ENCODE measurements at regions not wholly inside any gene's neighbourhood (a gene's known extent, or its start where the extent isn't known, plus 50 kb on each side); places are given as distances from the start of the nearest gene placed in this dataset.

GRCh38 chr1:228957535-228957934, 222.3 kb downstream of the RHOU start:
- no peak for DNase-seq (ENCODE audit: low spot score in 2 of 2)
- H3K36me3 ChIP-seq (replicated peaks) = no peaks in the 10 kb centered on the region
- H3K4me1 ChIP-seq = no peaks in the 10 kb centered on the region
- no peak overlapping the region for H3K4me3 ChIP-seq
- H3K9me3 ChIP-seq = no peaks in the 10 kb centered on the region; the same call in 1 of the 2 replicates
- in situ Hi-C loops (cut with MboI; ENCODE audit: low sequenced_read_pairs) = no loop called here
- no peaks in the 10 kb centered on the region for H3K27me3 ChIP-seq (ENCODE audit: low read depth)

- Histone ChIP-seq H3K9me3 (no peaks in the 10 kb centered on the region; the same call in 1 of the 2 replicates), H3K4me1 (no peaks in the 10 kb centered on the region), H3K4me3 (no peak overlapping the region), H3K36me3 (replicated peaks) (no peaks in the 10 kb centered on the region), H3K27me3 (ENCODE audit: low read depth) (no peaks in the 10 kb centered on the region)
- DNase-seq (ENCODE audit: low spot score in 2 of 2) = no peak
- in situ Hi-C loops (cut with MboI; ENCODE audit: low sequenced_read_pairs) = no loop called here
These were observed 222.8 kb downstream of the RHOU start for GRCh38 chr1:228958121-228958520.

GRCh38 chr1:228958741-228959140, 223.5 kb downstream of the RHOU start:
- H3K4me1 ChIP-seq = no peaks in the 10 kb centered on the region
- H3K27me3 ChIP-seq (ENCODE audit: low read depth) = no peaks in the 10 kb centered on the region
- in situ Hi-C loops (cut with MboI; ENCODE audit: low sequenced_read_pairs) = no loop called here
- no peaks in the 10 kb centered on the region for H3K36me3 ChIP-seq (replicated peaks)
- no peak overlapping the region for H3K4me3 ChIP-seq
- no peaks in the 10 kb centered on the region; the same call in 1 of the 2 replicates for H3K9me3 ChIP-seq
- DNase-seq (ENCODE audit: low spot score in 2 of 2) = no peak

- no peaks in the 10 kb centered on the region for H3K9me3 ChIP-seq
- DNase-seq (ENCODE audit: low spot score in 2 of 2) = no peak
- H3K4me1 ChIP-seq = no peaks in the 10 kb centered on the region
- H3K36me3 ChIP-seq (replicated peaks) = no peaks in the 10 kb centered on the region
- H3K27me3 ChIP-seq (ENCODE audit: low read depth) = no peaks in the 10 kb centered on the region
- in situ Hi-C loops (cut with MboI; ENCODE audit: low sequenced_read_pairs) = no loop called here
- no peak overlapping the region for H3K4me3 ChIP-seq
These were observed 225.4 kb downstream of the RHOU start for GRCh38 chr1:228960705-228961104.

- H3K4me3 ChIP-seq = no peak overlapping the region
These were observed 226.2 kb downstream of the RHOU start for GRCh38 chr1:228961511-228961910.

GRCh38 chr1:228963795-228964177, 228.5 kb downstream of the RHOU start:
- no peaks in the 10 kb centered on the region for H3K4me1 ChIP-seq
- no peak overlapping the region for H3K4me3 ChIP-seq
- no peaks in the 10 kb centered on the region for H3K27me3 ChIP-seq (ENCODE audit: low read depth)
- DNase-seq (ENCODE audit: low spot score in 2 of 2) = no peak
- in situ Hi-C loops (cut with MboI; ENCODE audit: low sequenced_read_pairs) = no loop called here
- H3K9me3 ChIP-seq = no peaks in the 10 kb centered on the region
- no peaks in the 10 kb centered on the region for H3K36me3 ChIP-seq (replicated peaks)

More at GRCh38 chr1:228961511-228961910, 226.2 kb downstream of the RHOU start:
- no peaks in the 10 kb centered on the region for H3K27me3 ChIP-seq (ENCODE audit: low read depth)
- in situ Hi-C loops (cut with MboI; ENCODE audit: low sequenced_read_pairs) = no loop called here
- DNase-seq (ENCODE audit: low spot score in 2 of 2) = no peak
- no peaks in the 10 kb centered on the region for H3K9me3 ChIP-seq
- H3K4me1 ChIP-seq = no peaks in the 10 kb centered on the region
- H3K36me3 ChIP-seq (replicated peaks) = no peaks in the 10 kb centered on the region

- Histone ChIP-seq H3K27me3 (ENCODE audit: low read depth) (no peaks in the 10 kb centered on the region), H3K4me3 (no peak overlapping the region)
These were observed 229.2 kb downstream of the RHOU start for GRCh38 chr1:228964178-228965089.

GRCh38 chr1:228968891-228969606, 233.8 kb downstream of the RHOU start:
- H3K27me3 ChIP-seq (ENCODE audit: low read depth) = no peaks in the 10 kb centered on the region
- in situ Hi-C loops (cut with MboI; ENCODE audit: low sequenced_read_pairs) = no loop called here
- H3K36me3 ChIP-seq (replicated peaks) = no peaks in the 10 kb centered on the region
- H3K9me3 ChIP-seq = no peaks in the 10 kb centered on the region
- no peak overlapping the region for H3K4me3 ChIP-seq
- no peaks in the 10 kb centered on the region for H3K4me1 ChIP-seq
- no peak for DNase-seq (ENCODE audit: low spot score in 2 of 2)

More at GRCh38 chr1:228964178-228965089, 229.2 kb downstream of the RHOU start:
- no peak for DNase-seq (ENCODE audit: low spot score in 2 of 2)
- in situ Hi-C loops (cut with MboI; ENCODE audit: low sequenced_read_pairs) = no loop called here
- H3K4me1 ChIP-seq = no peaks in the 10 kb centered on the region
- H3K9me3 ChIP-seq = no peaks in the 10 kb centered on the region
- no peaks in the 10 kb centered on the region for H3K36me3 ChIP-seq (replicated peaks)

GRCh38 chr1:228969953-228970800, 234.9 kb downstream of the RHOU start:
- H3K36me3 ChIP-seq (replicated peaks) = no peaks in the 10 kb centered on the region
- DNase-seq (ENCODE audit: low spot score in 2 of 2) = no peak
- no peaks in the 10 kb centered on the region for H3K27me3 ChIP-seq (ENCODE audit: low read depth)
- no peaks in the 10 kb centered on the region for H3K9me3 ChIP-seq
- H3K4me1 ChIP-seq = no peaks in the 10 kb centered on the region
- in situ Hi-C loops (cut with MboI; ENCODE audit: low sequenced_read_pairs) = no loop called here
- H3K4me3 ChIP-seq = no peak overlapping the region

GRCh38 chr1:228972576-228972975, 237.3 kb downstream of the RHOU start:
- Histone ChIP-seq H3K36me3 (replicated peaks) (no peaks in the 10 kb centered on the region), H3K4me3 (no peak overlapping the region), H3K27me3 (ENCODE audit: low read depth) (no peaks in the 10 kb centered on the region), H3K9me3 (no peaks in the 10 kb centered on the region), H3K4me1 (no peaks in the 10 kb centered on the region)
- in situ Hi-C loops (cut with MboI; ENCODE audit: low sequenced_read_pairs) = no loop called here
- no peak for DNase-seq (ENCODE audit: low spot score in 2 of 2)

GRCh38 chr1:228974273-228974672, 239.0 kb downstream of the RHOU start:
- Histone ChIP-seq H3K4me3 (no peak overlapping the region), H3K9me3 (no peaks in the 10 kb centered on the region), H3K36me3 (replicated peaks) (no peaks in the 10 kb centered on the region), H3K4me1 (no peaks in the 10 kb centered on the region), H3K27me3 (ENCODE audit: low read depth) (no peaks in the 10 kb centered on the region)
- in situ Hi-C loops (cut with MboI; ENCODE audit: low sequenced_read_pairs) = no loop called here
- DNase-seq (ENCODE audit: low spot score in 2 of 2) = no peak

GRCh38 chr1:228975238-228975907, 240.1 kb downstream of the RHOU start:
- DNase-seq (ENCODE audit: low spot score in 2 of 2) = no peak
- Histone ChIP-seq H3K4me1 (no peaks in the 10 kb centered on the region), H3K36me3 (replicated peaks) (no peaks in the 10 kb centered on the region), H3K9me3 (no peaks in the 10 kb centered on the region), H3K4me3 (no peak overlapping the region), H3K27me3 (ENCODE audit: low read depth) (no peaks in the 10 kb centered on the region)
- in situ Hi-C loops (cut with MboI; ENCODE audit: low sequenced_read_pairs) = no loop called here

- no peaks in the 10 kb centered on the region for H3K4me1 ChIP-seq
- DNase-seq (ENCODE audit: low spot score in 2 of 2) = no peak
- H3K27me3 ChIP-seq (ENCODE audit: low read depth) = no peaks in the 10 kb centered on the region
- H3K36me3 ChIP-seq (replicated peaks) = no peaks in the 10 kb centered on the region
- no peak overlapping the region for H3K4me3 ChIP-seq
- in situ Hi-C loops (cut with MboI; ENCODE audit: low sequenced_read_pairs) = no loop called here
- H3K9me3 ChIP-seq = no peaks in the 10 kb centered on the region
These were observed 241.0 kb downstream of the RHOU start for GRCh38 chr1:228976316-228976715.

Measured in HAP-1 (cell line).